Eye (tissue), 1 donor: ENCODE measurements at regions not wholly inside any gene's neighbourhood (a gene's known extent, or its start where the extent isn't known, plus 50 kb on each side); places are given as distances from the start of the nearest gene placed in this dataset.

Experiments
- DNase-seq: peaks from one replicate; pipeline ENCODE4 v3.0.0-alpha.2; 2015

DNA sequence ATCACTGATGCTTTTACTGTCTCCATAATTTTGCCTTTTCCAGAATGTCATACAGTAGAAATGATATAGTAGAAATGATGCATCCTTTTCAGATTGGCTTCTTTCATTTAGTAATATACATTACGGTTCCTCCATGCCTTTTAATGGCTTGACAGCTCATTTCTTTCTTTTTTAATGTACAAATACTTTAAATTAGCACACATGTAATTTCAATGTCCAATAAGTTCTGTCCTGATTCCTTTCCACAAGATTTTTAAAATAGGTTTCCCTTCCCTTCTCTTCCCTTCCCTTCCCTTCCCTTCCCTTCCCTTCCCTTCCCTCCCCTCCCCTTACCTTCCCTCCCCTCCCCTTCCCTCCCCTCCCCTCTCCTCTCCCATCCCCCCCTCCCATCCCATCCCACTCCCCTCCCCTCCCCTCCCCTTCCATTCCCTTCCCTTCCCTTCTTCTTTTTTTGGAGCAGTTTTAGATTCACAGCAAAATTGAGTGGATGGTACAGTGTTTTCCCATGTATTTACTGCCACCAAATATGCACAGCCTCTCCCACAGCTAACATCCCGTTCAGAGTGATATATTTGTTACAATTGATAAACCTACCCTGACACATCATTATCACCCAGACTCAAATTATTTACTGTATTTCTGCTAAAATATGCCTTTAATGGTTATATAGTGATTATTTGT is 398.8 kb downstream of the RNF144B start:
- DNase-seq, result no peak

DNA sequence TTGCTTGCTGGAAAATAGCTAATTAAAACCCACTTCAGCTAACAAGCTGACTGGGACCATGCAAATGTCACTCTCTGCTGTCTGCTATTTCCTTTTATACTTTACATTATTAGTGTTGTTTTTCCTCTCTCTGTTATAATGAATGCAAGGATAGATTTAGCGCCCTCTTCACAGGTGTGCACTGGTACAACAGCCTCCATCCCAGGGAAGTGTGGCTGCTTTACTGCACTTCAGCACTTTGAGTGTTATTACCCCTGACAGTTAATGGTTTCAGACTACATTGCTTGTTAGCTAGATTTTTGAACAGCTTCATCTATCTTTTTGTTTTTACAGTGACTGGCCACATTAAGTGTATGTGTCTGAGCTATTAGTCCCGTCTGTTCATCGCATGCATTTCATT is 405.7 kb downstream of the RNF144B start:
- DNase-seq, result peak; percentile 91

DNA sequence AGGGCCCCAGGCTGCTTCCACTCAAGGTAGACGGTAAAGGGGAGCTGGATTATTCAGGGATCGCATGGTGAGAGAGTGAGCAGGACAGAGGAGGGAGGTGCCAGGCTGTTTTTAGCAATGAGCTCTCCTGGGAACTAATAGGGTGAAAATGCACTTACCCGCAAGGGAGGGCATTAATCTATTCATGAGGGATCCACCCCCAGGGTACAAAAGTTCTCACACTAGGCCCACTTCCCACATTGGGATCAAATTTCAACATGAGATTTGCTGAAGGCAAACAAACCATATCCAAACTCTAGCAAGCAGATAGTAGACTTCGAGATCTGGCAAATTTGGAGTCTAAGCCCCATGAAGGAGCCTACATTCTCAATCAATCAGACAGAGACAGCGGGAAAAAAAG is 408.6 kb downstream of the RNF144B start:
- DNase-seq, result no peak

DNA sequence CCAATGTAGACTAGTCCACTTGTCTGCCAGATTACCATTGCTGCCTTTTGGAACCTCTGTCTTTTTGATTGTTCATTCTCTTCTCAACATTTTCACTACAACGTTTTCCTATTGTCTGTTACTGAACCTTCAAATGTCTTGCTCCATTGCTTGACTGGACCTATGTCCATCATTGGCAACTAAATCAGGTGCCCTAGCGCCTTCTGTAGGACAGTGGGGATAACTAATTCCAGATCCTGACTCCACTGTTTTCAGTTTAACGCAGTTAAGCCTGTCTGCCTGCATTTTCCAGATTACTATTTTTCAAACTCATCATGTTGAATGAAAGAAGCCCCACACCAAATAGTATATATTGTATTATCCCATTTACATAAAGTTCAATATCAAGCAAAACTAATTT is 433.6 kb downstream of the RNF144B start:
- DNase-seq, result no peak

DNA sequence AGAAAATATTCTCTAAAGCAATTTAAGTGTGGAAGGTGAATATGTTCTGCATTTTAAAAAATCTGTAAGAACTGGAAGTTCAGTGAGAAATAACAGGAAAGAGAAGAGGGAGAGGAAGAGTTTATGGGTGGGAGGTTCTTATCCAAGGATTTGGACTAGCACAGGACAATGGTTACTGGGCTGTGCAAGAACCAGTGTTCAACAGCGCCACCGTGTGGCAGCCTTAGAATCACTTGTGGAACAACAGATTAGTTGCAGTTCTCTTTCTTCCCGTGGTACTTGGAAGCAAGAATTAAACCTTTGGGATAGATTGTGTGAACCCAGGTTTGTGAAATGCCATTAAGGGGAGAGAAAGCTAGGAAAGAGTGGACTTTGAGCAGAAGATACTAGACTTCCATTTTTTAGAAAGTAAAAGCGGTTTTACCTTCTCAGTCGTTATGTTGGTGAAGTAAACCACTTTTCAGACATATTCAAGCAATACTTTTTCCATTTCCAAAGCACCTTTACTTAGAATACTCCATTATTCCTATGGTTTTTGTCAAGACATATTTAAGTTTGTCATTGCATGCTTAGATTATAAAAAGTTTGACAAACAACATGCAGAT is 436.7 kb downstream of the RNF144B start:
- DNase-seq, result peak; percentile 18

DNA sequence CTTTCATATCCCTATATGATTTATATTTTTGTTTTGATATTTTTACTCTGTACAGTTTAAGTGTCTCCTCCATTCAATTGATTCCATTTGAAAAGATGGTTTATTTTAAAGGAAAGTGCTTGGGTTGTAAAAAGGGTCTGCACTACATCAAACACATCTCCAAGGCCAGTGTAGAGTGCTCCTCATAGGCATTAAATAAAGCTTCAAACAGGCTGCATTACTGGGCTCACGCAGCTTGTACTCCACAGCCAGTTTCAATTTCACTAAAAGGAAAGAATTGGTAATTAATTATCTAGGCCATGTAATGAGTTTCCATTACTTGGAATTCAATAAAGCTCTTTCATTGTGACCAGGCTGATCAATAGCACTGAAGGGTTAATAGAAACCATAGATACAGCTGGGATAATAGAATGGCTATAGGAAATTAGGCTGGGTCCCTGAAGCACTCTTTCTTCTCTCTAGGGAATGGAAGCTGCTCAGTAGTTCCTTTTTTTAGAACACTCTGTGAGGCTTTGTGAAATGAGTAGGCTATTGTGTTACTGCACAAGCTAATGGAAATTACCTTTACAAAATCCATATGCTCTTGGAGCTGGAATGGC is 442.2 kb downstream of the RNF144B start:
- no peak for DNase-seq

DNA sequence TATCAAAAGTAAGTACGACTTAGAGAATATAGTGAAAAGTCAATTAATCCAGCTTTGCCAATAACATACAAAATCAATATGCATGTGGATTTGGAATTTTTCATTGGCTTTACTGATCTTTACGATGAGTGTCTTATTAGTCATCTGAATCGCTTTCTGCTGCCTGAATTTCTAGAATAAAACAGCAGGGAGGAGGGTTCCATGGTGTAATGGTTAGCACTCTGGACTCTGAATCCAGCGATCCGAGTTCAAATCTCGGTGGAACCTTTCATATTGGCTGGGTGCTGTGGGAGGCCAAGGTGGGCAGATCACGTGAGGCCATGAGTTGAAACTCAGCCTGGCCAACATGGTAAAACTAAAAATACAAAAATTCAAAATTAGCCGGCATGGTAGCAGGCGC is 448.8 kb downstream of the RNF144B start:
- no peak for DNase-seq

DNA sequence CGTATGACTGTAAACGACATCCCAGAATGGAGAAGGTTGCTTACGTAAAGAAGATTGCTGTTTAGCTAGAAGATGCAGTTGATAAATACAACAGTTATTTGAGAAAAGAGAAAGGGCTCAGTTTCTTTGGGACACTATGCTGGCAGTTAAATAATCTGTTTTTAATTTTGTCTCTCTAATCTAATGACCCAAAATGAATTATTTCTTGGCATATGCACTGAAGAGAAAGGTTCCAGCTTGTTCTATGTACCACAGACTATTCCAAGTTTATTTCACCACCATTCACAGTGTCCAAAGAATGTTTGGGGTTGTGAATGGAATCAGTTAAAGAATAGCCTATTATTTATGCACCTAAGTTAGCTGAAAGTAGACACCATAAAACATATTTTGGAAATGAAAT is 449.9 kb downstream of the RNF144B start:
- DNase-seq, result peak; percentile 18

DNA sequence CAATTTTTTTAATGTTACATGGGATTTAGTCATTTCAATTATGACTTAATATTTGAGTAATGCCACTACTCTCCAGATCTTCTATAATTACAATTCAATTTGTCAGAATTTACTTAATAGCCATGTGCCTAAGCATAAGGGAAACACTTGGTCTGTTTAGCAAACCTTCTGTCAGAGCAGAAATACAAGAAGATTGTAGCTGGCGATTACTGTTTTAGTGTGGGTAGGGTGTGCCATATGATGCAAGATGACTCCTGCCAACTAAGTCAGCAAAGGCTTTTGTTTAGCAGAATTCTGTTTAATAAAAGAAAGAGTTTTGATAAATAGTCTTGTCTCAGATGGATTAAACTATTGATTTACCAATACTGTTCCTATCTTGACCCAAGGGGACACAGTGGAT is 455.4 kb downstream of the RNF144B start:
- DNase-seq, result no peak

DNA sequence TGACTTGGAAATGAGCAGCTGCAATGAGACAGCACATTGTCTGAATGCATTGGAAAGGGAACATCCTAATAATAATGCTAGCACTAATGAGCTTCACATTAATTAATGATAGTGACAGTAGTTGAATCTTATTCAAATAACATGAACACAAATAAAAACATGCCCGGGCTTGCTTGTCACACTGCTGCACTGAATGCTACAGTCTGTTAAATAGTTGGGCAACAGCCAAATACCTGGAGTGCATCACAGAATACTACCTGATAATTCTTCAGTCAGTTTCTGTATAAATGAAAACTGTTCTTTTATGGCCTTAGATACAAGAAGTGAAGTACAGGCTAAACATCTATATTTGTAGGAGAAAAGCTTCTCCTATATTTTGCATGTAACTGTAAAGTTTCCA is 458.7 kb downstream of the RNF144B start:
- DNase-seq, result no peak

DNA sequence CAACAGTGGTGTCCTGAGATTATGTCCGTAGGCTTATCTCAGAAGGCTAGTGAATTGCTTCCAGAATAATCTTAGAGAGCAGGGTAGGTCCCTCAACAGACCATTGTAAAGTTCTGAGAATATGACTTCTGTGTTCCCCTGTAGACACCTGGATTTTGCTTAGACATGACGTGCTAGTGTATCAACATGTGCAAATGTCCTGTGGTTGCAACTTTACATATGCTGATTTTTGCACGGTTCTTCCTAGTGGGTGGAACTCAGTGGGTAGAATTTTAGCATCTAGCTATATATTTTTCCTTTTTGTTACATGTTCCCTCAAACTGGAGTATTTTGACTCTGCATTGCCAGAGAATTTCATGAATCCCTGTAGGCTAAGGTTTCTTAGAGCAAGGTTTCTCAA is 459.2 kb downstream of the RNF144B start:
- no peak for DNase-seq

DNA sequence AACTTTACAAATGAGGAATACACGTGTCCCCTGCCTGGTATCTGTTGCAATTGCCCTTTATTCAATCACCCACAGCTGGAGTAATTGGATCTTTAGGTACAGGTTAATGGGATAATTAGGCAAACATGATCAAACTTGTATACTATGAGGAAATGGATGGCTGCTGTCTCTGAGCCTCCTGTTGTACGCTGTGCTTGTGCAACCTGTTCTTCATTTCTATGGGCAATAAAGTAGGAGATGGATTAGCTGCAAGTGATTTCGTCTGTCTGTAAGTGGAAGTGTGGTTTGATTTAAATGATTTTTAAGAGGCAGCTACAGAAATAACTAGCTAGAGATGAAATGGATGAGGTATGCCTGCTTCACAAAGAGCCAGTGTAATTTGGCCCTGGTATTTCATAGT is 474.1 kb downstream of the RNF144B start:
- DNase-seq, result no peak

DNA sequence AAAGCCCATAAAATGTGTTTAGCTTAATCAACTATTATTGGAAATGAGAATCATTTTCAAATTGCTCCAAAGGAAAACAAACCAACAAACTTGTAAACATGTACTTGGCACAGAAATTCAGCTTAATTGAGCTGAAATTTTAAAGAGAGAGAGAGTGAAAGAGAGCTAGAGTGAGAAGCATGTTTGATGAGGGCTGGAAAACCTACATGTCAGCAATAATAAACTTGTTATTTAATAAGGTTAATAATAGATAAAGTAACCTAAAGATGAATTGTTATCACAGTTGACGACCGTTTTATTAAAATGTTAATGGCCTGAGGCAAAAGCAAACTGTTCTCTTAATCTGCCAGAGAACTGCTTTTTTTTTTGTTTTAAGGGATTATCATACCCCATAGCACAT is 496.1 kb downstream of the RNF144B start:
- no peak for DNase-seq

DNA sequence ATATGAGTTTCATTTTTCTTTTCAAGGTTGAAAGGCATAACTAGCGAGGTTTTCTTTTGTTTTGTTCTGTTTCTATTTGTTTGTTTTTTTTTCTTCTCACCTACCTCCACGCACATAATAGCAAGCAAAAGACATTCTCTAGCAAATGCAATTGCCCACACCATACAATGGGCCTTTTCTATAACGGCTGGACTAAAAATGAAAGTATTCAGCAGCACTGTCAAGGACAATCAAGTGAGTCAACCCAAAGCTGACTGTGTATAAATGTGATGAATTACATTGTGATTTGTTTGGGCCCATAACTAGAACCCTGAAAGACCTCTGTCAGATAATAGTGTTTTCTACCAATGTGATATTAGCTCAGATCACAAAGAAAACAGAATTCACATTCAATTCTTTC is 496.7 kb downstream of the RNF144B start:
- no peak for DNase-seq

DNA sequence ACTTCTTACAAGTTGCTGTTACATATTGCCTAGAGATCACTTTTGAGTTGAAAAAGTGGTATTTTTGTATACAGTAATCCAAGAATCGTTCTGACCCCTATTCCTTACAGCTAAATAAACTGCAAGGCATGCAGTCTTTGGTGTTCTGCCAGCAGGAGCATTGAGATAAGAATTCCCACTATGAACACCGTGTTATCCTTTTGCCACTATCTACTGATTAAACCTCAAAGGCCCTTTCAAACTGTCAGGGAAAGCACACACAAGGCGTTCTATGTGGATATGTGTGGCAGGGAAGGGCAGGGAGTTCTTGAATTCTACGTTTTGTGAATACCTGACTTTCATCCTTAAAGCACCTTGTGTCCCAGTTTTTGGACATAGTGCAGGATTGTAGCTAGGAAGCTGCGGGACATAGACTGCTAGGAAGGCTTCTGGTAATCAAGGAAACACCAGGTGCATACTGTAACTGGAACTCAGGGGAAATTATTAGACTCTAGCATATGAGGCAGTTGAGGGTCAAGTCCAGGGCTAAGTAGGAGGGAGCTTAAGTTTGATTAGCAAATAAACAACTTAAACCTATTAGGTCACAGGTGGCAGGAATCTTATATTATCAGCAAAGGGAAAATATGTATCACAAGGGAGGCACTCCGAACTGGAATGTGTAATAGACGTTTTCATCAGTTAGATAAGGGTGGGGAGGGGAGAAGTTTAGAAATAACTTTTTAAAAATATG is 506.6 kb downstream of the RNF144B start:
- no peak for DNase-seq

DNA sequence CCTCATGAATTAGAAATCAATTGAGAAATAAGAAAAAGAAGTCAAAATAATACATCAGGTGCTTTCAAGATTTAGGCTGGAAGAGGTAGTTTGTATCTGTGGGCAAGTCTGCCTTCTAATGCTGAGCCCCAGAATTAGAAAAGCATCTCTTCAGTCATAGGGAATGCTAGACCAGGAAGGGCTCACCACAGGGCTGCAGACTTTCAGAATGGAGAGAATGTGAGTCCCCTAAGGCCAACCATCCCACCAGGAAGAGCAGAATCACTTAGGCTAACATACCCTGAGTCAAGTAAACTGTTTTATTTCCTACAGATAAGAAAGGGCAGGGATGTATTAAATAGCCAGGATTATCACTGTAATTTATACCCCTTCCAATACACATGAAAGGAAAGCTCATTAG is 510.2 kb downstream of the RNF144B start:
- DNase-seq, result no peak

DNA sequence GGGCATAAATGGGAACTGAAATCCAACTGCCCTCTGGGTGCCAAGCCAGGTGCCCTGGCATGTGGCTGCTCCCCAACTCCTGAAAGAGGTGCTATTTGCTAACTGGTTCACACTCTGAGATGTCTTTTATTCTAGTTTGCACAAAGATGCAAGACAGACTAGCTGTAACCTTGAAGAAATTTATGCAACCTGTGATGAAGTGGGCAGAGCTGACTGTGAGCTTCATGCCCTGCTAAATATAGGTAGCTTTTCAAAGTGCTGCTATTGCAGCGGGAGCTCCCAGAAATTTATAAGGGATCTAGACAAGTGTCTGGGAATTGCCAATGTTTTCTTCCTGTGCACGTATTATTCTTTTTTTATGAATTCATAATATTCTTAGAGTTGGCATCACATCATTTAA is 517.5 kb downstream of the RNF144B start:
- DNase-seq, result no peak

DNA sequence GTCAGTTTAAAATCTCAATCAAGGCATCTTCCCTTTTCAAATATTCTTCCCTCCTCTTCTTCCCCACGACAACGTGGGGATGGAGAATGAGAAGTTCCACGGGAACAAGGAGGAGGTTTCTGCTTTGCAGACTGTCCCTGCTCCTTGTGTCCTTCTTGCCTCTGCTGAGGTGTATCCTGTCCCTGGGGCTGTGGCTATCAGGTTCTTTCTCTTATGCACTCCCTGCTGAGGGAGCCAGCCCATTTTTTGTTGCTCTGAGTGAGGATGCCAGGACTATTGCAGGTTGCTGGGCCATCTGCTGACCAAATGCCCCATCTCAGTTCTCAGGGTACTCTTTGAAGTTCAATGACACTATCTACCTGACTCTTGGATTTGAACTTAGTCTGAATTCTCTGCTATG is 533.6 kb downstream of the RNF144B start:
- DNase-seq, result no peak

DNA sequence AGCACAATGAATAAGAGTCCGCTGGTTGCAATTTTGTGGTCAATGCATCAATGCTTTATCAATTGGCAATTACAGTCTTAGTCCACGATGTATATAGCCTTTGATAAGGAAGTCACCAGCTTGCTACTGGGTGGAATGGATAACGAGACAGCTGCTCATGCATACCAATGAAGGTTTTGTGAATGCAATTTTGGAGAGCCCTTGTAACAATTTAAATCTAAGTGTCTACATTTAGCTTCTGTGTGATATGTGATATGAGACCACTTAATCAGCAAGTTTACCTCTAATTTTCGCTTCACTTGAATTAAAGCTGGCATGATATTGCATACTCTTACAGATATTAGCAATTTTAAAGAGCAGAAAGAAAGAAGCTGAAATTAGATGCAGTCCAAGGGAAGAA is 543.9 kb downstream of the RNF144B start:
- DNase-seq, result no peak

DNA sequence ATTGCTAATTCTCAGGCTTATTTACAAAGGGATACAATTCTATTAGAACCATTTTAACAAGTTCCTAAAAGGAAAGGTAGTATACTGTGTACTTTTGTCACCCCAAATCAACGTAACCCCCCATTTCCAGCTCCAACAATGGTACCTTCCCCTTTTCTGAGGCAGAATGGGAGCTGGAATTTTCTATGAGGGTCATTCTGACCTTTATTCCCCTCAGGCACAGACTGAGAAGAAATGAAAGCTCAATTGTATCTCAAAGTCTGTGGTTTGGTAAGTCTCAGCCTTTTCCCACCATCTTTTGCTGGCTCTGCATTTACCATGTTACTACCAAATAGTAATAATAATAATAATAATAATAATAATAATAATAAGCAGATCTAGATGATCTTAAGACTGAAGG is 571.0 kb downstream of the RNF144B start:
- DNase-seq, result no peak

DNA sequence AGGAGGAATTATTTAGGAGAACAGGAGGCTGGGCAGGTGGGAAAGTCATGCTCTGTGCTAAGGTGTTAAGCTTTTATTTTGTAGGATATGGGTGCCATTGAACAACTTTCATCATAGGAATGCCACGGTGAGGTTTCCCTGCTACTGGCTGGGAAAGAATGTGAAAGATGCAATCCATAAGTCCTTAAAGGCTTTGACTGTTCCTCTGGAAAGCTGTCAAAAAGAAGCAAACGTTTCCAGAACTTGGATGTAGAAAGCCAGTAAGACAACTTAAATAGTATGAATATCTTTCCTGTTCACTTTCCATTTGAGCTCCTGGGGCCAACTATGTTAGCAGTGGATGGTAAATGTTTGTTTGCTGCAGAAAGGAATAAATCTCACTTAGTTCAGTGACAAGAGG is 574.4 kb downstream of the RNF144B start:
- DNase-seq, result no peak

DNA sequence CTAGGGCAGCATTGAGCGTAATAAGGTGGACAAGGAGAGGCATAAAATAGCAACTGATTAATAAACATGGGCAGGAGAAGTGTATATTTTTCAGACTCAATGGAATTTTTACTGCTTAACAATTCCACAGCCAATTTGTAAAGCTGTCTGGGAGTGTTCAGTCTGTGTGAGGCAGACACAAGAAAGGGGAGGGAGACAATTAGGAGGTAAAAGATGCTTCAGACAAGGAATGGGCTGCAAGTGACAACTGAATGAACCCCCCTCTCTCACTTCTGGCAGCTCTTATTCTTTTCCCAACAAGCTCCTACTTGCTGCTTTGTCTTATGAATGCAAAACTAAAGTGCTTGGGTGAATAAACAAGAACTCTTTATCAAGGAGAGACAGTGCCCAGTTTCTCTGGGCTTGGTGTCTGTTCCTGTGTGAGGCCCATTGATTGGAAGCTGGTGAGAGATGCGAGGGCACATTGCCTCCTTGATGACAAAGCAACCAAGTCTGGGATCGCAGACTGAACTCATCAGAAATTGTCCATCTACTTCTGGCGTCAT is 575.3 kb downstream of the RNF144B start:
- no peak for DNase-seq

DNA sequence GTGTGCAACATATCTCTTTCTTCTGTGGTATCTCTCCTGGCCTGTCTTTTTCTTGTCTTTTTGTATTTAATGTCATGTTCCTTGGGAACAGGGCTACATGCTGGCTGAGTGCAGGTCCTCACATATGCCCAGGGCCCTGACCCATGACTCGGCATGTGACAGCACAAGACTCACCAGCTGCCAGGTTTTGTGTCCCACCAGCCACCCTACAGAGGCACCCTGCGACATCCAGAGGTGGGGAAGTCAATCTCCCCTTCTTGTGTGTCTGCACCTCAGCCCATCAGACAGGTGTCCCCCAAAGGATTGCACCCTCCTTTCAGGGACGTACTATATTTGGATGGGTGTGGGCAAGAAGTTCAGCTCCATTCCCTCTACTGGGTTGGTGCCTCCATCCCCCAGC is 576.3 kb downstream of the RNF144B start:
- DNase-seq, result no peak

DNA sequence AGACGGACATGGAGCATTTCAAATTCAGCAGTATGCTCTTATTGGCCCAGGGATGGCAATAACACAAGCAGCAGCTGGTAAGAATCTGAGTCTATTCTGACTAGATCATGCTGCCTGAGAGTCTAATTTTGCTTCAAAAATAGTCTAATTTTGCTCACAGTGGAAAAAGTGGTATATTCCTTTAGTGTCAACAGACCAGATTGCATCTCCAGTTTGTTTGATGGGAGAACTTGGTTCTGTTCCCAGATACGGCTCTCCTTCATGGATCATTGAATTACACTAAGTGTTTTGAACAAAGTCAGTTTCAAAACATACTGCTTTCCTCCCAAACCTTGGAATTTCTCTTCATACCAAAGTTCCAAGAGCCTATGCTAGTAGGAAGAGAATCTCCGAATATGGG is 586.1 kb downstream of the RNF144B start:
- DNase-seq, result no peak
